COLO829 (cell line): ENCODE measurements at regions not wholly inside any gene's neighbourhood (a gene's known extent, or its start where the extent isn't known, plus 50 kb on each side); places are given as distances from the start of the nearest gene placed in this dataset.

Experiments used
- DNase-seq: peaks from one replicate; pipeline ENCODE4 v3.0.0; 2012; ENCODE audit warnings: low spot score

GRCh38 chr1:239733995-239734394 is 347.6 kb downstream of the CHRM3 start:
- no peak for DNase-seq

DNA sequence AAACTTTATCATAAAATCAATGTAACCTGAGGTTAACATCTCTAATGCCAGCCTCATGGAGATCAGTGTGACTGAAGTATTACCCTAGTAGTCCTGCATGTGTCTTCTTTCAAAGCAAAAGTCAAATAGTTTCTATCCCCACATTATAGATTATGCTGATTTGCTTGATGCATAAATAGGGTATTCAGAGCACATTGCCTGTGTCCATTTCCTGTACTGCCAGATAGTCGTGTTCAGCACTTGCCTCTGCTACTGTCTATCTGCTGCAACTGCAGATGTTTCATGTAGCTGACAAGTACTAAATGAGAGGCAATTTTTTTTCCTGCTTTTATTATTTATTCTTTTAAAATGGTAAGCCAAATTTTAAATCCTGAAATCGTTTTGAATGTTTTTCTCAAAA is 348.7 kb downstream of the CHRM3 start:
- DNase-seq, result no peak

DNA sequence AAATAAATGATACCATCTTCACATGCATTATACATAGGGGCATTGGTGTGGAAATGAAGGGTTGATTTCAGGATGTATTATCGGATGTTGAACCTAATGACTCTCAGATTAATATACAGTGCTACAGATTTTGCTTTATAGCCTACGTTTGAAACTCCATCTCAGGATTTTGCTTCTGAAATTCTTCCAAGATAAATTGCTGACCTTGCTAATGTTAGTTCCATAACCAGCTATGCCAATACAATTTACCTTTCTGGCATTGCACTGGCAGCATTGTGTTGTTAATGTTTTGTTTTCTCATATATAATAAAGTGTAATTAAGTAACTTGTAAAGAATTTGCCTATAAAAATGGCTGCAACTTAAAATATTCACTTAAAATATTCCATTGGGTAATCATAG is 350.1 kb downstream of the CHRM3 start:
- no peak for DNase-seq

DNA sequence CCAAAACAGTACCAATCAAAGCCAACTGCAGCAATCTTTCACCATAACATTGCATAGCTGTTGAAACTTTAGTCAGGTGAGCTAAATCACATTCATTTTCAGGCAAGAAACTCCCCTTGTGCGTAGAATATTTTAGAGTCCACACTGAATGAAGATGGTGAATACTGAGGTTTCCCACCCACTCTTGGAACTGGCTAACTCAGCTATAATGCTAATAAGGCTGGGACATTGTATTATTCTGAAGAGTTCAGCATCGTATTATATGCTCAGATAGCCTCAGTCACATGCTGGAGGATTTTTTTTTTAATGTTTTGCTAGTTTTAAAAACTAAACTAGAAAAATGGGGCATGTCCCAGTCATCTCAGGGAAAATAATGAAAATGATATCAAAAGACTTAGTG is 352.3 kb upstream of the FMN2 start:
- no peak for DNase-seq

DNA sequence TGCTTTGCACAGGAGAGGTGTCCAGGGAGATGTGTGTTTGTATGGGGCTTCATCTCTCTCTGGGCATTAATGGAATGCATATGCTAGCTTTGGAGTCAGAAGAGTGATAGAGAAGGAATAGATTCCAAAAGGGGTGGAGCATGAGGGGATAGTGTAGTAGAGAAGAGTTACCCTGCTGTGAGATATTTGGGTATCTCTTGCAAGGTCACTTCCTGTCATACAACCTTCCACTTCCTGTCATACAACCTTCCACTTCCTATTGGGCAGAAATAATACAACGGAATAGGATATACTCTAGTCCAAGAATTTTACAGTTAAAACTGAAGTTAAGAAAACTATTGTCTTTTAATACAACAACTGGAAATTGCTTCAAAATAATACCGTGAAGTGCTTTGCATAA is 351.8 kb upstream of the FMN2 start:
- DNase-seq, result no peak

- DNase-seq, result no peak
These were observed 349.1 kb upstream of the FMN2 start for GRCh38 chr1:239742416-239743109.

DNA sequence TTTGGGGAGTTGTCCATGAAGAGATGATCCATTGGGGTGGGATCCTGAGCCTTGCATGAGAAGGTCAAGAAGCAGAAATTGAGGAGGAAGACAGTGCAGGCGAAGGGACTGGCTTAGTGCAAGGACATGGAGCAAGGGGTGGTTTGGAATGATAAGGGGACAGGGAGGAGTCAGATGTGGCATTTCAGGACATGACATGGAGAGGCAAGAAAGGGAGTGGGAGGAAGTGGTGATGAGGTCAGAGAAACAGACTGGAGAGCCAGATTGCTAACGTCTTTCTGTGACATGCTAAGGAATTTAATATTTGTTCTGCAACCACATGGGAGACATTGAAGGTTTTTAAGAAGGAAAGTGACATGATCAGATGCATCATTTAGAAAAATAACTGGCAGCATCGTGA is 346.8 kb upstream of the FMN2 start:
- no peak for DNase-seq

- no peak for DNase-seq
These were observed 336.4 kb upstream of the FMN2 start for GRCh38 chr1:239755107-239755912.

DNA sequence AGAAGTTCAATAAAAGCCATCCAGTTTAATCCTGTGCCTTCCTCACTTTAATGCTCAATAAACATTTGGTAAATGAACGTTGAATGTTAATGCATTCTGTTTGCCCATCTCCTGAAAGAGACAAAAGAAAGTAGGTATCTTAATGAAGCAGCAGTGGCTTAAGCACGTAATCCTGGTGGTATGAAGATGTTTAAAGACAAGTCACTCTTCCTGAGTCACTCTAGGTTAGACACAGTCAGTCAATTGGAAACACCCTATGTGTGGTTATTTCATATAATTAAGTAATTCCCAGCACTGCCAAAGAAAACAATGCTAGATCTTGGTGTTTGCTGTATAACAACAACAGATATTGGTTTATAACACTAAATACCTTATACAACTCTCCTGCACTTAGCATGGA is 334.0 kb upstream of the FMN2 start:
- no peak for DNase-seq

DNA sequence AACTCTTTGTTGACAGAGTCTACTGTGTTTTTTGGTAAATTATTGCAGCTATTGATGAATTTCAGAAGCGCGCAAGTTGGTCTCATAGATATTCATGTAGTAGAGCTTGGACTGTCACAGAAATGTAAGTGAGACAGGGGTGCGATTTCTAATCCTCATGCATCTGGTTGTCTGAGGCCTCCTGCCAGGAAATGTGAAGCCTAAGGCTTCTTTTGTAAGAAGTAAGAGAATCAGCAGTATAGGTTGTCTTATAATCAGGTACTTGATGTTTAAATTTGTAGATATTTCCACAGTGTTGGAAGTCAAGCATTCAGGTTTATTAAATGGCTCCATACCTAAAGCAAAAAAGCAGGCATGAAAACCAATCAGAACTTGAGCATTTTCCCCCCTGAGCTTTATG is 332.9 kb upstream of the FMN2 start:
- DNase-seq, result no peak

GRCh38 chr1:239761509-239761908 is 330.2 kb upstream of the FMN2 start:
- DNase-seq, result no peak

DNA sequence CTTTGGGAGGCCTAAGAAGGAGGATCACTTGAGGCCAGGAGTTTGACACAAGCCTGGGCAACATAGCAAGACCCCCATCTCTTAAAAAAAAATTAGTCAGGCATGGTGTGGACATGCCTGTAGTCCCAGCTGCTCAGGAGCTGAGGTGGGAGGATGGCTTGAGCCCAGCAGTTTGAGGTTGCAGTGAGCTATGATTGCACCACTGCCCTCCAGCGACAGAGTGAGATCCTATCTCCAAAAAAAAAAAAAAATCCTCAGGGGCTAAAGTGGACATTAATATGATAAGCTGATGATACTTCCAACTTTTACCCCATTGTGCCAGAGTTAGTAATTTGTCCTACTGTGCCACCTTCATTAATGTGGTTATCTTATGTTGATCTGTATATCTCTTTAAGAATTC is 327.8 kb upstream of the FMN2 start:
- no peak for DNase-seq

DNA sequence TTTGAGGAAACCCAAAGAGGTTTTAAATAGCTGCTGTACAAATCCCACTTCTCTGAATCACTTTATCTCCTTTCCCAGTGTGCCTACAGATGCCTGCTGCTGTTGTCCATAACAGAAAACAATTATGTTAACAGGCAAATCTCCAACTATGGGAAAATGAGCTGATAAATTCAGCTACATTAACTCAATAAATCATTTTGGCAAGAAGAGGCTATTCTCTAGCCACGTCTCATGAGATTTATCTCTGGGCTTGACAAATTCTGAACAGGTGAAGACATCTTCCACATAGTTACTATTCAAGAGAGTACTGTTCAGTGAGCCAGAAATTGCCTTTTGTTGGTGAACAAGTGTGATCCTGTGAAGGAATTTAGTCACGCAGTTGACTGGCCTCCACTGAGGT is 327.1 kb upstream of the FMN2 start:
- no peak for DNase-seq

- DNase-seq, result no peak
These were observed 326.5 kb upstream of the FMN2 start for GRCh38 chr1:239765163-239765562.

GRCh38 chr1:239771550-239771949 is 320.1 kb upstream of the FMN2 start:
- no peak for DNase-seq

DNA sequence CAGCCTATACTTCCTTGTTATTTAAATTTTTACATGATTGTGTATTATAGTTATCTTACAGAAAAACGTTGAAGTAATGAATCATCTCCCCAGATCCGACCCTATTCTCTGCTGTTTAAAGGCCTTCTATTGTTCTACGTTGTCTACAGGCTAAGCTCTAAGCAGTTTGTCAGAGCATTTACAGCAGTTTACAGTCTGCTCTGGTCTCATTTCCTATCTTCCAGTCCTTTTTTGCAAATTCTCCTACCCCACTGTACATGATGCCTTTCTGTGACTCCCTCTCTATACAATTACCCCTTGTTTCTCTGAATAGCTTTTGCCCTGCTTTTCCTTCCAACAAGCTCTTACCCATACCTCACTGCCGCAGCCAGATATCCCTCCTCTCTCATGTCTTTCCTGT is 319.2 kb upstream of the FMN2 start:
- DNase-seq, result peak; percentile 73

GRCh38 chr1:239775466-239775865 is 316.2 kb upstream of the FMN2 start:
- DNase-seq, result no peak

DNA sequence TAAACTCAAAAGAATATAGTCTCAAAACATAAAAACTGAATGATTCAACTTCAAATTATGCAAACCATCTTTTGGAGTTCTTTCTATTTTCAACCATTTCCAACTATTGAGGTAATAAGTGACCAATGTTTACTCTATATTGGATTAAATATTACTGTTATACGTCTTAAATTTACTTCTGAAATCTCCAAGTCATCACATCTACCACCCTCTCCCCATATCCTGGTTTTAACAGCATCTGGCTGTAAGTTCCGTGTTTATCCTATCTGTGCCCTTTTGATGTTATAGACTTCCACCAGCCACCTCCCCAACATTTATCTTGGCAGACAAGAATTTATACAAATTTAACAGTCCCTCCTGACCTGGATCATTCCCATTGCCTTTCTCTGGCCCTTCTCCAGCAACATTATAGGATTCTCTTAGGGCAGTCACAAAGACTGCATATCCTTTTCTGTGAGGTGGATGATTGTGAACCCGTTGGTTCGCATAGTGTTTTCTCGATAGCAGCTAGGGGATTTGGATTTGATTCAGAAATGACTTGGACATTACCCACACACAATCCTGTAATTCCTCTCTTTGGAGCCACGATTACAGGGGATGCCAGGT is 313.4 kb upstream of the FMN2 start:
- DNase-seq, result no peak

DNA sequence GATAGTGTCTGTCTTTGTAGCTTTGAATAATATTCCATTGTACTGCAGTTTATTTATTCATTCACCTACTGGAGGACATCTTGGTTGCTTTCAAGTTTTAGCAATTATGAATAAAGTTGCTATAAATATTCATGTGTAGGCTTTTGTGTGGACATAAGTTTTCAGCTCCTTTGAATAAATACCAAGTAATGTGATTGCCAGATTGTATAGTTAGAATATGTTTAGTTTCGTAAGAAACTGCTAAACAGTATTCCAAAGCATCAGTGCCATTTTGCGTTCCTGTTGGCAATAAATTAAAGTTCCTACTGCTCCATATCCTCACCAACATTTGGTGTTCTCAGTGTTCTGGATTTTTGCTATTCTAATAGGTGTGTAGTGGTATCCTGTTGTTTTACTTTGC is 311.7 kb upstream of the FMN2 start:
- DNase-seq, result no peak

DNA sequence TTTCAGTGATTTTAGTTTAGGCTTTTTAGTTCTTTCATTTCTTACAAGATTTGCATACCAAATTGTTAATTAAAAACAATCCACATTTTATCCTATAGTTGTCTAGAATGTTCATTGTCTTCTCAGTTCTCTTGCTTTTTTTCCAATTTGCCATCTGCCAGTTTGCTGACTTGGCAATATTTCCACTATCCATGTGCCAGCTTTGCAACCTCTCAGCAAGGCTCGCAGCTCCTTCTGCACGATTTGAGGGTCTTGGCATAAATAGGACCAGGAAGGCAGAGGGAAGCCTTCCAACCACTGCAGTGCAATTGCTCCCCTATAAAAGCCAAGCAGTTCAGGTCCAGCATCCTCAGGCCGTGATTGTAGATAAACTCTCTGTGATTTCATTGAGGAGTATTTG is 306.8 kb upstream of the FMN2 start:
- no peak for DNase-seq

GRCh38 chr1:239785576-239785975 is 306.1 kb upstream of the FMN2 start:
- DNase-seq, result no peak

DNA sequence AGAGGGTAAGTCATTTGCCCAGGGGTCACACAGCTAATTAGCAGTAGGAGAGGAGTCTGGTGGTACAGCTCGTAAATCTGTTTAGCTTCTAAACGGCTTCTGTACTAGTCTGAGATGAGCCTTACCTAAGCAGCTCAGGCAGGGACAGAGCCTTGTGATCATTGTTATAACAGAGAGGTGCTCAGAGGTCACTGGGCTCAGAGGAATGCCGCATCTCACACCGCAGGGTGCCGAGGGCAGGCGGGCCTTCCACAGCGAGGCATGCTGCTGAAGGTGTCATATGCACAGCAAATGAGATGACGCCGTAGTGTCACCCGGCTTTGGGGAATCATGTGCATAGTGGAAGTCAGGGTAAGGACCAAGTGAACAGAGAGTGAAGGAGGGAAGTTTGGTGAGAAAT is 305.2 kb upstream of the FMN2 start:
- DNase-seq, result no peak

GRCh38 chr1:239792157-239792556 is 299.5 kb upstream of the FMN2 start:
- DNase-seq, result peak; percentile 40
